ENCODE measurements at regions not wholly inside any gene's neighbourhood (a gene's known extent, or its start where the extent isn't known, plus 50 kb on each side); places are given as distances from the start of the nearest gene placed in this dataset.

- no peak for DNase-seq (ENCODE audit: low spot score)
- TF ChIP-seq FOXA3 (CRISPR knock-in tag; IDR thresholded peaks at IDR 0.05) (no peak), ZSCAN9 (CRISPR knock-in tag; IDR thresholded peaks at IDR 0.05; ENCODE audit: borderline replicate concordance) (no peak), ATF7 (IDR thresholded peaks at IDR 0.05) (peak; percentile 92), ATF7 (CRISPR knock-in tag; IDR thresholded peaks at IDR 0.05) (no peak), CREB1 (IDR thresholded peaks at IDR 0.05) (peak; percentile 90), CREB1 (CRISPR knock-in tag; IDR thresholded peaks at IDR 0.05) (no peak)
- H3K27me3 ChIP-seq (ENCODE audit: control insufficient read depth in 1 of 2, insufficient read depth in 2 of 2, low read length in 2 of 2) = no peaks in the 10 kb centered on the region
- H3K9me3 ChIP-seq (ENCODE audit: low read length) = peaks cover 8% of the 10 kb centered on the region
- 3% methylated on average over 4 of the region's 4 CpGs for WGBS (ENCODE audit: low lambda C conversion rate)
- ChIA-PET CTCF (ENCODE audit: low intra/inter-chr PET ratio, low total read pairs) (no interaction called here), POLR2A (no interaction called here)
- intact Hi-C loops (cut with micrococcal nuclease; ENCODE audit: unreplicated experiment) (no loop called here), in situ Hi-C loops (cut with HindIII; ENCODE audit: extremely low pct_ligation_motif_present, low pct_unique_long_range_greater_than_20kb) (no loop called here)
- H3K79me2 ChIP-seq (ENCODE audit: insufficient read depth, low read length) = no peaks in the 10 kb centered on the region
- no peaks in the 10 kb centered on the region for H3K4me1 ChIP-seq (ENCODE audit: insufficient read depth, low read length)
- H3K9ac ChIP-seq (ENCODE audit: insufficient read depth, low read depth, low read length) = no peak overlapping the region
- H3K36me3 ChIP-seq (replicated peaks in 1 of 2; ENCODE audit: control insufficient read depth in 1 of 2, insufficient read depth in 2 of 2, low read length in 2 of 2) = no peaks in the 10 kb centered on the region
- H4K20me1 ChIP-seq (ENCODE audit: insufficient read depth, low read length) = no peaks in the 10 kb centered on the region
- H3K4me2 ChIP-seq (ENCODE audit: low read depth, low read length) = no peak overlapping the region
- H3K4me3 ChIP-seq (replicated peaks in 1 of 3; ENCODE audit: insufficient read depth in 1 of 3, low read depth in 2 of 3, low read length in 3 of 3) = no peak overlapping the region
- H2AFZ ChIP-seq (ENCODE audit: low read length) = no peak overlapping the region
- BruUV-seq (replicated peaks) = no TSS peak
- no peak overlapping the region for H3K27ac ChIP-seq (ENCODE audit: extremely low read length, insufficient read depth, low read length)
- no peak for FAIRE-seq
- ATAC-seq = no peak
These were observed 1001.5 kb upstream of the EEF2KMT start for GRCh38 chr16:6099102-6099501.

GRCh38 chr16:6096931-6097670 is 999.5 kb upstream of the EEF2KMT start:
- Histone ChIP-seq H3K4me3 (replicated peaks in 1 of 3; ENCODE audit: insufficient read depth in 1 of 3, low read depth in 2 of 3, low read length in 3 of 3) (no peak overlapping the region), H3K36me3 (replicated peaks in 1 of 2; ENCODE audit: control insufficient read depth in 1 of 2, insufficient read depth in 2 of 2, low read length in 2 of 2) (no peaks in the 10 kb centered on the region), H3K9me3 (ENCODE audit: low read length) (peaks cover 8% of the 10 kb centered on the region), H3K79me2 (ENCODE audit: insufficient read depth, low read length) (no peaks in the 10 kb centered on the region), H3K4me2 (ENCODE audit: low read depth, low read length) (no peak overlapping the region), H2AFZ (ENCODE audit: low read length) (no peak overlapping the region), H3K27ac (ENCODE audit: extremely low read length, insufficient read depth, low read length) (no peak overlapping the region), H4K20me1 (ENCODE audit: insufficient read depth, low read length) (no peaks in the 10 kb centered on the region), H3K4me1 (ENCODE audit: insufficient read depth, low read length) (no peaks in the 10 kb centered on the region), H3K9ac (ENCODE audit: insufficient read depth, low read depth, low read length) (no peak overlapping the region), H3K27me3 (ENCODE audit: control insufficient read depth in 1 of 2, insufficient read depth in 2 of 2, low read length in 2 of 2) (no peaks in the 10 kb centered on the region)
- intact Hi-C loops (cut with micrococcal nuclease; ENCODE audit: unreplicated experiment) (no loop called here), in situ Hi-C loops (cut with HindIII; ENCODE audit: extremely low pct_ligation_motif_present, low pct_unique_long_range_greater_than_20kb) (no loop called here)
- no peak for DNase-seq (ENCODE audit: low spot score)
- CTCF ChIA-PET (ENCODE audit: low intra/inter-chr PET ratio, low total read pairs) = no interaction called here
- ATAC-seq = no peak
- no peak for TF ChIP-seq ZNF235 (CRISPR knock-in tag; IDR thresholded peaks at IDR 0.05; ENCODE audit: borderline replicate concordance)
- no peak for TF ChIP-seq SRSF1 (optimal IDR thresholded peaks at IDR 0.05; ENCODE audit: low read depth, low read length)
- no peak for TF ChIP-seq ZBTB2 (CRISPR knock-in tag; IDR thresholded peaks at IDR 0.05; ENCODE audit: low read depth)
- no peak for TF ChIP-seq RFX5 (IDR thresholded peaks at IDR 0.05; ENCODE audit: low read depth, low read length)
- TF ChIP-seq ZSCAN12 (CRISPR knock-in tag; IDR thresholded peaks at IDR 0.05) = no peak
- TF ChIP-seq ZNF841 (CRISPR knock-in tag; IDR thresholded peaks at IDR 0.05; ENCODE audit: borderline replicate concordance) = no peak
- TF ChIP-seq LCORL (IDR thresholded peaks at IDR 0.05) = no peak
- no peak for TF ChIP-seq LCORL (CRISPR knock-in tag; IDR thresholded peaks at IDR 0.05)
- no peak for TF ChIP-seq CHCHD3 (CRISPR knock-in tag; IDR thresholded peaks at IDR 0.05)
- no peak for TF ChIP-seq KDM5A (IDR thresholded peaks at IDR 0.05; ENCODE audit: borderline replicate concordance, low read length)
- no peak for TF ChIP-seq GZF1 (CRISPR knock-in tag; IDR thresholded peaks at IDR 0.05)
- no peak for TF ChIP-seq SETDB1 (CRISPR knock-in tag; IDR thresholded peaks at IDR 0.05; ENCODE audit: borderline replicate concordance)
- TF ChIP-seq RFXANK (CRISPR knock-in tag; IDR thresholded peaks at IDR 0.05) = no peak
- TF ChIP-seq REXO4 (CRISPR knock-in tag; IDR thresholded peaks at IDR 0.05; ENCODE audit: borderline replicate concordance) = no peak
- POLR2A ChIA-PET = no interaction called here
- FAIRE-seq = no peak
- WGBS (ENCODE audit: low lambda C conversion rate) = 19% methylated on average over 7 of the region's 7 CpGs
- BruUV-seq (replicated peaks) = no TSS peak

Data from HepG2 (cell line).